Neural crest cell (in vitro differentiated cells): ENCODE measurements at regions not wholly inside any gene's neighbourhood (a gene's known extent, or its start where the extent isn't known, plus 50 kb on each side); places are given as distances from the start of the nearest gene placed in this dataset.

Experiments used
- DNase-seq: peaks from one replicate; pipeline ENCODE4 v3.0.0; 2021; ENCODE audit warnings: low read depth, mixed read lengths, low spot score
- H3K27ac Mint-ChIP-seq: one replicate; pipeline ENCODE4 v1.8.0; 2021; ENCODE audit warnings: mild to moderate bottlenecking, mixed read lengths; ENCODE audit not compliant: unreplicated experiment
- H3K27me3 Mint-ChIP-seq: 2 replicates; pipeline ENCODE4 v1.8.0; 2021; ENCODE audit warnings: low read depth, mild to moderate bottlenecking, mixed read lengths
- H3K36me3 Mint-ChIP-seq: 2 replicates; pipeline ENCODE4 v1.8.0; 2021; ENCODE audit warnings: low read depth, mild to moderate bottlenecking, mixed read lengths
- H3K4me1 Mint-ChIP-seq: 2 replicates; pipeline ENCODE4 v1.8.0; 2021; ENCODE audit warnings: mixed read lengths
- H3K4me3 Mint-ChIP-seq: one replicate; pipeline ENCODE4 v1.8.0; 2021; ENCODE audit warnings: mild to moderate bottlenecking, mixed read lengths
- H3K9me3 Mint-ChIP-seq: 2 replicates; pipeline ENCODE4 v1.8.0; 2021; ENCODE audit warnings: mixed read lengths
- TF ChIP-seq, protein P1 (sequence below): fragments of 200-600 bp; sonication (generic); conservative IDR thresholded peaks from 2 replicates; pipeline ENCODE4 v1.5.0; 2021; ENCODE audit warnings: antibody characterized with exemption, mild to moderate bottlenecking

DNA sequence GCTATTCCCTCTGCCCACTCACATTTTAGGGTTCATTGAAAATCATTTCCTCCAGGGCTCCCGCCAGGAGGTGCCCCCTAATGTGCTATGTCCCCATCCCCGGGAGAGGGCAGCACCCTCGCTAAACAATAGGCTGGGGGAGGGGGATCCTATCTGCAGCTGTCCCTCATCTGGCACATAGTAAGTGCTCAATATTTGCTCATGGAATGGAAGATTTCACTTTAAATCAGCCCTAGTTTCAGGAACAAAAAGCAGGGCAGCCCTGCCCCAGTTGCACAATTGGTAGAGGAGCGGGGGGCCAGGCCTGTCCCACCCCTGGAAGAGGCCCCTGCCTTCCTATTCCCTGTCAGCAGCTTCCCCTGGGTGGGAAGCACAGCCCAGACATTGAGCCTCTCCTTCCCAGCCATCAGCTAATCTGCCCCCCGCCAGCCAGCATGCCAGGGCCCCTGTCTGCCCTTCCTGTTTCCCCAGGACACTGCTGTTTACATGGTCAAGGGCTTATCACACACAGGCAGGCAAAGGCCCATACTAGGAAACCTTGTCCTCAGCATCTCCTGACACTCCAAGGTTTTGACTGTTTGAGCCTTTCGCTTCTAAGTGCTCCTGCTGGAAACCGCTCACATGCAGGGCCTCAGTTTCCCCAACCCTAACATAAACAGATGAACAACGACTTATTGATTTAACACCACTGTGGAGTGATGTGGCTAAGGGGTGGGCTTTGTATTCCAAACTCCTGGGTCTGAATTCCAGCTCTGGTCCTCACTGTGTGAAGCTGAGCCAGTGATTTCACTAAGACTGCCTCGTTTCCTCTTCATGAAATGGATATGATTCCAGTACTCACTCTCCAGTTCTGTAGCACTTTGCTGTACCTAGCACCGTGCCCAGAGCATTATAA is 130.7 kb upstream of the ZMIZ1 start:
- peaks cover 10% of the 10 kb centered on the region for H3K4me1 Mint-ChIP-seq
- no peak overlapping the region for H3K4me3 Mint-ChIP-seq
- no peaks in the 10 kb centered on the region for H3K27me3 Mint-ChIP-seq
- peaks cover 4% of the 10 kb centered on the region for H3K36me3 Mint-ChIP-seq
- no peak overlapping the region for H3K27ac Mint-ChIP-seq
- peaks cover 6% of the 10 kb centered on the region for H3K9me3 Mint-ChIP-seq
- TF ChIP-seq, protein P1, sequence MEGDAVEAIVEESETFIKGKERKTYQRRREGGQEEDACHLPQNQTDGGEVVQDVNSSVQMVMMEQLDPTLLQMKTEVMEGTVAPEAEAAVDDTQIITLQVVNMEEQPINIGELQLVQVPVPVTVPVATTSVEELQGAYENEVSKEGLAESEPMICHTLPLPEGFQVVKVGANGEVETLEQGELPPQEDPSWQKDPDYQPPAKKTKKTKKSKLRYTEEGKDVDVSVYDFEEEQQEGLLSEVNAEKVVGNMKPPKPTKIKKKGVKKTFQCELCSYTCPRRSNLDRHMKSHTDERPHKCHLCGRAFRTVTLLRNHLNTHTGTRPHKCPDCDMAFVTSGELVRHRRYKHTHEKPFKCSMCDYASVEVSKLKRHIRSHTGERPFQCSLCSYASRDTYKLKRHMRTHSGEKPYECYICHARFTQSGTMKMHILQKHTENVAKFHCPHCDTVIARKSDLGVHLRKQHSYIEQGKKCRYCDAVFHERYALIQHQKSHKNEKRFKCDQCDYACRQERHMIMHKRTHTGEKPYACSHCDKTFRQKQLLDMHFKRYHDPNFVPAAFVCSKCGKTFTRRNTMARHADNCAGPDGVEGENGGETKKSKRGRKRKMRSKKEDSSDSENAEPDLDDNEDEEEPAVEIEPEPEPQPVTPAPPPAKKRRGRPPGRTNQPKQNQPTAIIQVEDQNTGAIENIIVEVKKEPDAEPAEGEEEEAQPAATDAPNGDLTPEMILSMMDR: no peak
- DNase-seq: no peak

DNA sequence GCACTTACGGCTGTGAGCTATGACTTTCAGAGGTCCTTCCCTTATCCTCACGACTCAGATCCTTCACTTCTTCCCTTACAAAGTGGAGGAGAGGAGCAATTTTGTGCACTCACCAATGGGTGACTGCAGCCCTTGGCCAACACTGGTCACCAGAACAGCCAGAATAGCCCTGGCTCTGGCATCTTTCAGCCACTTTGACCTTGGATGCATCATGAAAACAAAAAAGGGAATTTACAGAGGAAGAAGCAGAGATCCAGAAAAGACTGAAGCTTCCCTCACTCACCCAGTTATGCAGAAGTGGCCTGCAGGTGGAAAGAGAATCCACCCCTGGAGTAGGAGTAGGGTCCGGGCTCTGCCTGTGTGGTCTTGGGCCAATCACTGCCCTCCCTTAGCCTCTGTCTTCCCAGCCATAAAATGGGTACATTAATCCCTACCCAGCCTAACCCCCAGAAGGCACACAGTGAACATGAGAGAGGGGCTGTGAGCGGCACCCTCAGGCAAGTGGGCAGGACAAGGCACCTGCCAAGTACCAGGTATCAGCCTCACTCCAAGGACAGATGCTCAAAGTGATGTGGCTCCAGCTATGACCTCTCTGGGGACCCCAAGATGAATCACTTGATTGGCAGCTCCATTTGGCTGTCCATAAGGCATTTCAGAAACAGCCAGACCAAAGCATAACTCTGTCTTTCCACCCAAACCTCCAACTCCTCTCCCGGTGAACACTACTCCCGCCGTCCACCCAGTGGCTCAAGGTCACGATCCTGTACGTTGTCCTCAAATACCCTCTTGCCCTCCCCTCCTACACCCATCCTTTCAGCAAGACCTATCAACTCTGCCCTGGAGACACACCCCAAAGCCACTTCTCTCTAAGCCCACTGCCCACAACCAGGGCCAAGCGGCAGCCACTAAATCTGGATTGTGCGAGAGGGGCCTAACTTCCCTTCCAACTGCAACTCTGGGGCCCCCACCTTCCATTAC is 129.8 kb upstream of the ZMIZ1 start:
- peaks cover 6% of the 10 kb centered on the region for H3K9me3 Mint-ChIP-seq
- H3K4me1 Mint-ChIP-seq: peaks cover 13% of the 10 kb centered on the region
- H3K27me3 Mint-ChIP-seq: no peaks in the 10 kb centered on the region
- no peak for DNase-seq
- no peak overlapping the region for H3K27ac Mint-ChIP-seq
- TF ChIP-seq, protein P1: no peak
- H3K36me3 Mint-ChIP-seq: peaks cover 4% of the 10 kb centered on the region
- no peak overlapping the region for H3K4me3 Mint-ChIP-seq

DNA sequence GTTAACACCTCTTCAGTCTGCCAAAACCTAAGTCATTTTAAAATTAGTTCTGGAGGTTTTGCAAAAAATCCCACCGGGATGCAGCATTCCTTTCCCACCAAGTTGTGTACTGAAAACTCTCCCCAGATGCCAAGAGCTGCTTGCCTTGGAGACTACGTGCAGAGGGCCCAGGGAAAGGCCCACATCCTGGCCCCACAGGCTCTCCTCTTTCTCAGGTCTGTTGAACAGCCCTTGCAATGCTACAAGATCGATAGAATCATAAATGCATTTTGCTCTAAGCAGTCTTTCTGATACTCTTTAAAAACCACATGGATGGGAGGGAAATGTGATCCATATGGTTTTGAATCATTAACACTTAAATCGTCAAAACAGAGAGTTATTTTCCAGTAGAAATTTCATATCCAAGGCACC is 126.7 kb upstream of the ZMIZ1 start:
- TF ChIP-seq, protein P1: no peak
- peaks cover 31% of the 10 kb centered on the region for H3K4me1 Mint-ChIP-seq
- no peaks in the 10 kb centered on the region for H3K27me3 Mint-ChIP-seq
- DNase-seq: no peak
- H3K4me3 Mint-ChIP-seq: no peak overlapping the region
- H3K36me3 Mint-ChIP-seq: peaks cover 4% of the 10 kb centered on the region
- peaks cover 6% of the 10 kb centered on the region for H3K9me3 Mint-ChIP-seq
- H3K27ac Mint-ChIP-seq: no peak overlapping the region

DNA sequence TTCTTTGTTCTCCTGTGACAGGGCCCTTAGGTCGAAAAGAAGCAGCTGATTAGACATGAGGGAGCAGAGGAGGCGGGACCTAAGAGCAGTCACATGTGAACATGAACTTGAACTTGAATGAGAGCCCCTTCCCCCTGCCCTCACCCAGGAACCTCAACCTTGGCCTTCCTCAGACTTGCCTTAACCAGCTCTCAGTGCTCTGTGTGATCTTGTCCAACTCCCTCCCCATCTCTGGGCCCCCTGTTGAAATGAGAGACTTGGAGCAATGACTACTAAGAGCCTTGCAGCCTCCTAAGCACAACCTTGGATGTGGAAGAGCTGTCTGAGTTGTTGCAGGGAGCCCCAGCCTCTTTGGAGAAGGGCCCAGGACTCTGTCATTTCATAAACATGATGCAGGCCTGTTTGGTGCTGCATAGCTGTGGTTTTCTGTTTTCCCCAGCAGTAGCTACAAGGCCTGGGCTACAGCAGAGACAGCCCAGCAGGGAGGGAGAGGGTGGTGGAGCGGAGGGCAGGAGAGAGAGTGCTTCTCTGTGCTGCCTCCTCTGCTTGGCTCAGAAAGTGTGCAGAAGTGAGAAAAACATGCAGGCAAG is 123.9 kb upstream of the ZMIZ1 start:
- no peak overlapping the region for H3K27ac Mint-ChIP-seq

More for the DNA sequence above, 123.9 kb upstream of the ZMIZ1 start:
- Mint-ChIP-seq H3K4me3 (no peak overlapping the region), H3K9me3 (peaks cover 6% of the 10 kb centered on the region), H3K27me3 (no peaks in the 10 kb centered on the region), H3K36me3 (peaks cover 4% of the 10 kb centered on the region), H3K4me1 (peaks cover 21% of the 10 kb centered on the region)
- TF ChIP-seq, protein P1: no peak
- no peak for DNase-seq
